OCI-LY7 (cell line): ENCODE measurements at regions not wholly inside any gene's neighbourhood (a gene's known extent, or its start where the extent isn't known, plus 50 kb on each side); places are given as distances from the start of the nearest gene placed in this dataset.

Source experiments
- CTCF ChIP-seq: fragments of 200-600 bp; sonication (generic); conservative IDR thresholded peaks from 2 replicates; pipeline ENCODE4 v1.5.1; 2014; ENCODE audit warnings: mild to moderate bottlenecking, antibody characterized with exemption, low read length, moderate library complexity, mixed read lengths
- EZH2phosphoT487 ChIP-seq: fragments of 200-600 bp; sonication (generic); IDR thresholded peaks from 2 replicates; pipeline ENCODE4 v1.6.1; 2018; ENCODE audit warnings: low read depth, borderline replicate concordance, mild to moderate bottlenecking, mixed run types, antibody characterized with exemption, low read length, moderate library complexity, mixed read lengths

GRCh38 chr12:83225806-83226205 is 539.1 kb downstream of the TMTC2 start:
- TF ChIP-seq CTCF: no peak
- TF ChIP-seq EZH2phosphoT487: no peak
